Spinal cord (tissue), 9 donors: ENCODE measurements at regions not wholly inside any gene's neighbourhood (a gene's known extent, or its start where the extent isn't known, plus 50 kb on each side); places are given as distances from the start of the nearest gene placed in this dataset.

Experiments
- DNase-seq, 6 donors: peaks; one replicate each; pipeline versions ENCODE4 v3.0.0 to v3.0.0-alpha.2; 2013 to 2015; ENCODE audit warnings: low spot score in 6 of 6, low read depth in 4 of 6
- H3K27ac ChIP-seq: one replicate; pipeline ENCODE4 v1.5.1; 2013; ENCODE audit warnings: low read depth, low read length, control low read depth
- H3K27me3 ChIP-seq: one replicate; pipeline ENCODE4 v1.6.1; 2013; ENCODE audit warnings: low read length; ENCODE audit not compliant: control insufficient read depth, insufficient read depth
- H3K36me3 ChIP-seq: one replicate; pipeline ENCODE4 v1.6.1; 2013; ENCODE audit warnings: low read length; ENCODE audit not compliant: control insufficient read depth, insufficient read depth
- H3K4me1 ChIP-seq: one replicate; pipeline ENCODE4 v1.6.1; 2013; ENCODE audit warnings: low read length; ENCODE audit not compliant: control insufficient read depth, insufficient read depth
- H3K4me3 ChIP-seq: one replicate; pipeline ENCODE4 v1.5.1; 2013; ENCODE audit warnings: low read depth, low read length, control low read depth
- H3K9me3 ChIP-seq: one replicate; pipeline ENCODE4 v1.6.1; 2013; ENCODE audit warnings: low read length; ENCODE audit not compliant: control insufficient read depth, insufficient read depth
- WGBS: methylation state at CpG from one replicate; pipeline ENCODE4 v1.1.5; 2013; ENCODE audit warnings: missing lambda C conversion rate; ENCODE audit not compliant: insufficient coverage; 5-methylcytosine and 5-hydroxymethylcytosine counted together
- donor health status: healthy.

- 80% methylated on average over 2 of the region's 7 CpGs for WGBS
- Histone ChIP-seq H3K27ac (no peak overlapping the region), H3K36me3 (no peaks in the 10 kb centered on the region), H3K9me3 (no peaks in the 10 kb centered on the region), H3K4me1 (no peaks in the 10 kb centered on the region), H3K4me3 (no peak overlapping the region), H3K27me3 (no peaks in the 10 kb centered on the region)
- DNase-seq: no peak
Observed at GRCh38 chr16:10312784-10313724, 72.8 kb upstream of the ATF7IP2 start.

- Histone ChIP-seq H3K9me3 (no peaks in the 10 kb centered on the region), H3K36me3 (no peaks in the 10 kb centered on the region), H3K27me3 (no peaks in the 10 kb centered on the region), H3K4me1 (no peaks in the 10 kb centered on the region), H3K27ac (no peak overlapping the region), H3K4me3 (no peak overlapping the region)
- no peak for DNase-seq
- WGBS: no CpG with 5 or more reads among the region's 4 CpGs
Observed at GRCh38 chr16:10314317-10314716, 71.5 kb upstream of the ATF7IP2 start.

- Histone ChIP-seq H3K27ac (no peak overlapping the region), H3K9me3 (no peaks in the 10 kb centered on the region), H3K36me3 (no peaks in the 10 kb centered on the region), H3K27me3 (no peaks in the 10 kb centered on the region), H3K4me1 (no peaks in the 10 kb centered on the region), H3K4me3 (no peak overlapping the region)
- DNase-seq: peak in 2 of 6 donors; percentile 56 to 66
- WGBS: no CpG with 5 or more reads among the region's 4 CpGs
Observed at GRCh38 chr16:10314811-10315210, 71.0 kb upstream of the ATF7IP2 start.

GRCh38 chr16:10317425-10318001 lies 68.3 kb upstream of the ATF7IP2 start:
- Histone ChIP-seq H3K27ac (no peak overlapping the region), H3K36me3 (no peaks in the 10 kb centered on the region), H3K27me3 (no peaks in the 10 kb centered on the region), H3K9me3 (no peaks in the 10 kb centered on the region), H3K4me3 (no peak overlapping the region), H3K4me1 (no peaks in the 10 kb centered on the region)
- WGBS: 100% methylated on average over 1 of the region's 3 CpGs
- no peak for DNase-seq

GRCh38 chr16:10318798-10319500 lies 66.9 kb upstream of the ATF7IP2 start:
- H3K36me3 ChIP-seq: no peaks in the 10 kb centered on the region
- H3K9me3 ChIP-seq: no peaks in the 10 kb centered on the region
- no peak overlapping the region for H3K4me3 ChIP-seq
- DNase-seq: no peak
- H3K4me1 ChIP-seq: no peaks in the 10 kb centered on the region
- no peak overlapping the region for H3K27ac ChIP-seq
- 91% methylated on average over 7 of the region's 11 CpGs for WGBS
- no peaks in the 10 kb centered on the region for H3K27me3 ChIP-seq

- WGBS: 94% methylated on average over 3 of the region's 6 CpGs
- no peak overlapping the region for H3K27ac ChIP-seq
- H3K27me3 ChIP-seq: no peaks in the 10 kb centered on the region
- H3K4me1 ChIP-seq: no peaks in the 10 kb centered on the region
- no peaks in the 10 kb centered on the region for H3K36me3 ChIP-seq
- H3K4me3 ChIP-seq: no peak overlapping the region
- no peak for DNase-seq
- H3K9me3 ChIP-seq: no peaks in the 10 kb centered on the region
Observed at GRCh38 chr16:10321407-10322387, 64.2 kb upstream of the ATF7IP2 start.

GRCh38 chr16:10322723-10323527 lies 62.9 kb upstream of the ATF7IP2 start:
- no peaks in the 10 kb centered on the region for H3K27me3 ChIP-seq
- no peaks in the 10 kb centered on the region for H3K4me1 ChIP-seq
- no peaks in the 10 kb centered on the region for H3K36me3 ChIP-seq
- WGBS: 92% methylated on average over 3 of the region's 8 CpGs
- H3K9me3 ChIP-seq: no peaks in the 10 kb centered on the region
- no peak for DNase-seq
- no peak overlapping the region for H3K27ac ChIP-seq
- H3K4me3 ChIP-seq: no peak overlapping the region

- no peaks in the 10 kb centered on the region for H3K4me1 ChIP-seq
- WGBS: 80% methylated on average over 1 of the region's 2 CpGs
- no peak overlapping the region for H3K27ac ChIP-seq
Observed at GRCh38 chr16:10323528-10323869, 62.4 kb upstream of the ATF7IP2 start.

More at GRCh38 chr16:10323528-10323869, 62.4 kb upstream of the ATF7IP2 start:
- H3K36me3 ChIP-seq: no peaks in the 10 kb centered on the region
- H3K4me3 ChIP-seq: no peak overlapping the region
- H3K27me3 ChIP-seq: no peaks in the 10 kb centered on the region
- DNase-seq: no peak
- H3K9me3 ChIP-seq: no peaks in the 10 kb centered on the region
